Hepatocyte (in vitro differentiated cells): ENCODE measurements at regions not wholly inside any gene's neighbourhood (a gene's known extent, or its start where the extent isn't known, plus 50 kb on each side); places are given as distances from the start of the nearest gene placed in this dataset.

Experiments used
- EZH2 ChIP-seq: fragments of 200-600 bp; sonication (generic); IDR thresholded peaks from 2 replicates; pipeline ENCODE4 v1.6.1; 2016; ENCODE audit warnings: antibody characterized with exemption, mild to moderate bottlenecking, borderline replicate concordance
- EZH2phosphoT487 ChIP-seq: fragments of 200-600 bp; sonication (generic); IDR thresholded peaks from one replicate; pipeline ENCODE4 v1.6.1; 2018; ENCODE audit warnings: antibody characterized with exemption, mild to moderate bottlenecking, low read depth, moderate library complexity; ENCODE audit not compliant: unreplicated experiment, severe bottlenecking
- TF ChIP-seq, protein P1 (sequence below): fragments of 200-600 bp; sonication (generic); IDR thresholded peaks from 2 replicates; pipeline ENCODE4 v1.5.1; 2016; ENCODE audit warnings: antibody characterized with exemption, mild to moderate bottlenecking; ENCODE audit not compliant: poor library complexity

DNA sequence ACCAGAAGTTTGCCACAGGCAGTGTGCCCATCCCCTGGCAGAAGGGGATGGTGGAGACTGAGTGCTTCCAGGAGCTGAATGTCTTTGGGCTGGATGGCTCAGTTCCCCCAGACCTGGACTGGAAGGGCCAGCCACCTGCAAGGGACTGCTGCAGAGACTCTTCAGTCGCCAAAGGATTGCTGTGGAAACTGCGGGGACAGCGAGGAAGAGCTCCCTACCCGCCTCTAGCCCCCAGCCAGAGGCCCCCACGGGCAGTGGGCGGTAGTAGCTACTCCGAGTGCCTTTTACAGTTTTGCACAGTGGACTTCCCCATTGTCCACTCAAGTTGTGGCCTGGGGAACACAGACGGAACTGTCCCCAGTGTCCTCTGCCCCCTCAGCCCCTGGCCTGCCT, 138.5 kb downstream of the ZDHHC20 start:
- TF ChIP-seq, protein P1, sequence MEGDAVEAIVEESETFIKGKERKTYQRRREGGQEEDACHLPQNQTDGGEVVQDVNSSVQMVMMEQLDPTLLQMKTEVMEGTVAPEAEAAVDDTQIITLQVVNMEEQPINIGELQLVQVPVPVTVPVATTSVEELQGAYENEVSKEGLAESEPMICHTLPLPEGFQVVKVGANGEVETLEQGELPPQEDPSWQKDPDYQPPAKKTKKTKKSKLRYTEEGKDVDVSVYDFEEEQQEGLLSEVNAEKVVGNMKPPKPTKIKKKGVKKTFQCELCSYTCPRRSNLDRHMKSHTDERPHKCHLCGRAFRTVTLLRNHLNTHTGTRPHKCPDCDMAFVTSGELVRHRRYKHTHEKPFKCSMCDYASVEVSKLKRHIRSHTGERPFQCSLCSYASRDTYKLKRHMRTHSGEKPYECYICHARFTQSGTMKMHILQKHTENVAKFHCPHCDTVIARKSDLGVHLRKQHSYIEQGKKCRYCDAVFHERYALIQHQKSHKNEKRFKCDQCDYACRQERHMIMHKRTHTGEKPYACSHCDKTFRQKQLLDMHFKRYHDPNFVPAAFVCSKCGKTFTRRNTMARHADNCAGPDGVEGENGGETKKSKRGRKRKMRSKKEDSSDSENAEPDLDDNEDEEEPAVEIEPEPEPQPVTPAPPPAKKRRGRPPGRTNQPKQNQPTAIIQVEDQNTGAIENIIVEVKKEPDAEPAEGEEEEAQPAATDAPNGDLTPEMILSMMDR, result no peak
- no peak for TF ChIP-seq EZH2
- no peak for TF ChIP-seq EZH2phosphoT487
